Breast epithelium (tissue), 3 donors: ENCODE measurements at regions not wholly inside any gene's neighbourhood (a gene's known extent, or its start where the extent isn't known, plus 50 kb on each side); places are given as distances from the start of the nearest gene placed in this dataset.

Source experiments
- POLR2A ChIP-seq: fragments of 450-650 bp; IDR thresholded peaks from one replicate; pipeline ENCODE4 v1.6.1; 2016; ENCODE audit warnings: antibody characterized with exemption, mild to moderate bottlenecking, moderate library complexity
- TF ChIP-seq, protein P1 (sequence below), 3 donors: fragments of 450-650 bp; IDR thresholded peaks; one replicate each; pipeline ENCODE4 v1.5.1; 2016 to 2017; ENCODE audit warnings: antibody characterized with exemption in 3 of 3, mild to moderate bottlenecking in 3 of 3, moderate library complexity in 3 of 3

DNA sequence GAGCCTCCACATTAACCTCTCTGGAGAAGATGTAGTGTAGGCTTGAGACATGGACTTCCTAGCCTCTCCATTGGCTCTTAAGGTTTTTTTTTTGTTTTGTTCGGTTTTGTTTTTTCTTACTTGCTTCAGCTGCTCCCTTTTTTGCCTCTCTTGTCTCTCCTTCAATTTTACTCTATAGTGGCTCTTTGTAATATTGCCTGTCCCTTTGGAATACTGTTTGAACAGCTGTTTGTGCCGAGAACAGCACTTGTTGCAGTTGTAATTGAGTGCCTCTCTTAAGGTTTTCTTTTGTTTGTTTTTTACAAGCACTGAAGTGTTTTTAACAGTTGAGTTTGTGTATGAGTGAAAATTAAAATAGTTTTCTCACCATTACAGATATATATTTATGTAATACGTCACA lies 567.7 kb downstream of the LRFN5 start:
- TF ChIP-seq, protein P1, sequence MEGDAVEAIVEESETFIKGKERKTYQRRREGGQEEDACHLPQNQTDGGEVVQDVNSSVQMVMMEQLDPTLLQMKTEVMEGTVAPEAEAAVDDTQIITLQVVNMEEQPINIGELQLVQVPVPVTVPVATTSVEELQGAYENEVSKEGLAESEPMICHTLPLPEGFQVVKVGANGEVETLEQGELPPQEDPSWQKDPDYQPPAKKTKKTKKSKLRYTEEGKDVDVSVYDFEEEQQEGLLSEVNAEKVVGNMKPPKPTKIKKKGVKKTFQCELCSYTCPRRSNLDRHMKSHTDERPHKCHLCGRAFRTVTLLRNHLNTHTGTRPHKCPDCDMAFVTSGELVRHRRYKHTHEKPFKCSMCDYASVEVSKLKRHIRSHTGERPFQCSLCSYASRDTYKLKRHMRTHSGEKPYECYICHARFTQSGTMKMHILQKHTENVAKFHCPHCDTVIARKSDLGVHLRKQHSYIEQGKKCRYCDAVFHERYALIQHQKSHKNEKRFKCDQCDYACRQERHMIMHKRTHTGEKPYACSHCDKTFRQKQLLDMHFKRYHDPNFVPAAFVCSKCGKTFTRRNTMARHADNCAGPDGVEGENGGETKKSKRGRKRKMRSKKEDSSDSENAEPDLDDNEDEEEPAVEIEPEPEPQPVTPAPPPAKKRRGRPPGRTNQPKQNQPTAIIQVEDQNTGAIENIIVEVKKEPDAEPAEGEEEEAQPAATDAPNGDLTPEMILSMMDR (IDR thresholded peaks at IDR 0.05): no peak
- TF ChIP-seq POLR2A: no peak
